HCT116 (cell line): ENCODE measurements at regions not wholly inside any gene's neighbourhood (a gene's known extent, or its start where the extent isn't known, plus 50 kb on each side); places are given as distances from the start of the nearest gene placed in this dataset.

Experiments used
- CTCF ChIP-seq, 3 experiments: fragments of 200-600 bp in 1 of 3; sonication (generic) in 1 of 3; IDR thresholded peaks in 2 of 3; conservative IDR thresholded peaks in 1 of 3; 2 replicates each; pipeline ENCODE4 v1.5.1; 2012 to 2017; ENCODE audit warnings: low read depth in 2 of 3, low read length in 2 of 3, antibody characterized with exemption in 1 of 3, borderline replicate concordance in 1 of 3, control low read depth in 1 of 3, mild to moderate bottlenecking in 1 of 3, mixed read lengths in 1 of 3, mixed run types in 1 of 3, moderate library complexity in 1 of 3; ENCODE audit not compliant: insufficient read depth in 1 of 3
- EGR1 ChIP-seq: IDR thresholded peaks from 2 replicates; pipeline ENCODE4 v1.6.1; 2012; ENCODE audit warnings: low read depth
- EZH2 ChIP-seq: fragments of 200-600 bp; sonication (generic); IDR thresholded peaks from 2 replicates; pipeline ENCODE4 v1.6.1; 2017; ENCODE audit warnings: antibody characterized with exemption, mixed run types
- EZH2phosphoT487 ChIP-seq: fragments of 200-600 bp; IDR thresholded peaks from 2 replicates; pipeline ENCODE4 v1.6.1; 2018; ENCODE audit warnings: antibody characterized with exemption, borderline replicate concordance
- JUND ChIP-seq: IDR thresholded peaks from 2 replicates; pipeline ENCODE4 v1.6.1; 2012
- POLR2A ChIP-seq: IDR thresholded peaks from 2 replicates; pipeline ENCODE4 v1.7.0; 2011; ENCODE audit warnings: borderline replicate concordance; ENCODE audit not compliant: insufficient read depth, insufficient read length; ENCODE audit errors: extremely low read depth
- POLR2AphosphoS5 ChIP-seq: IDR thresholded peaks from 2 replicates; pipeline ENCODE4 v1.6.1; 2011; ENCODE audit warnings: mild to moderate bottlenecking, low read depth, low read length, moderate library complexity
- RAD21 ChIP-seq: IDR thresholded peaks from 2 replicates; pipeline ENCODE4 v1.6.1; 2012; ENCODE audit warnings: low read depth, mild to moderate bottlenecking
- REST ChIP-seq: IDR thresholded peaks from 2 replicates; pipeline ENCODE4 v1.6.1; 2012; ENCODE audit warnings: low read depth
- SRF ChIP-seq: IDR thresholded peaks from 2 replicates; pipeline ENCODE4 v1.6.1; 2012; ENCODE audit warnings: low read depth
- TCF7L2 ChIP-seq: IDR thresholded peaks from 2 replicates; pipeline ENCODE4 v1.7.0; 2011; ENCODE audit warnings: borderline replicate concordance, inconsistent platforms; ENCODE audit not compliant: insufficient read depth, insufficient read length; ENCODE audit errors: extremely low read depth
- YY1 ChIP-seq: IDR thresholded peaks from 2 replicates; pipeline ENCODE4 v1.6.1; 2011; ENCODE audit warnings: low read length, low read depth, moderate library complexity, mild to moderate bottlenecking; ENCODE audit not compliant: insufficient replicate concordance; ENCODE audit errors: extremely low read depth
- TF ChIP-seq, protein P1 (sequence below): IDR thresholded peaks from 2 replicates; pipeline ENCODE4 v1.6.1; 2012
- TF ChIP-seq, protein P2 (sequence below): IDR thresholded peaks from 2 replicates; pipeline ENCODE4 v1.6.1; 2012

DNA sequence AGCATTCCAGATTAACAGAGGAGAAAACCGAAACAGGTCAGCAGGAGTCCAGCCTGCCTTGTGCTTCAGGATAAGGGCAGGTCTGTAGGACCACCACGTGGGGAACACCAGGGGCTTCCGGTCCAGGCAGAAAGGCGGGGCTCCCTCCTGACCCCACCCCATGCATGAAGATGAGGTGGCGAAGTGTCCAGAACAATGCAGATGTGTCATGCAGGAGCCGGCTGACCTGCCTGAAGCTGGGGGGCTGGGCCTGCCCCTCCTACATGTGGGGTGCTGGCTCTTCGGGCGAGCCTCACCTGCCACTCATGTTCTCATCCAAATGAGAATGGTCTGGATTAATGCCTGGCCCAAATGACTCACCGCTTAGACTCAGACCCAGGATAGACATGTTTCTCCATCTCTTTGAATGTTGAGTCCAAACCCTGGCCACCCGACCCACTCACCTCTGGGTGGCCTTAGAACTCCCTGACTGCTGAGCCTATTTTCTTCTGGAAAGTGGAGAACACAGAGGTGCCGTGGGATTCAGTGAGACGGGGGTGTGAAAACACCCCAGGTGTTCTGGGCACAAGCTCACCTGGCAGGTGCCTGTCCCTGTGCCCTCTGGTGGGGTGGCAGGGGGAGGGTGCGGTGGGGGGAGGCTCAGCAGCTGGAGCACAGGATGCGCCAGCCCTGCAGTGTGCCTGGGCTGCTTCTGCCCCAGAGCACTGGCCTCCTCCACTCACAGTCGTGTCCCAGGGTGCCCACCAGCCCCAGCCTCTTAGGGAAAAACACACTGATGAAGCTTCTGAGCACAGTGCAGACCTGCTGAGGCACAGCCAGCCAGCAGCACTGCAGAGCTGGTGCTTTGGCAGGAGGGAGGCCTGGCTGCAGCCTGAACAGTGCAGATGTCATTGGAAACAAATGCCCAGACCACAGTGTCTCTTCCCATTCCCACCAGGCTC, 55.2 kb upstream of the GDF10 start:
- no peak for TF ChIP-seq POLR2A
- no peak for TF ChIP-seq YY1
- no peak for TF ChIP-seq EZH2phosphoT487
- TF ChIP-seq TCF7L2, result no peak
- TF ChIP-seq CTCF (IDR thresholded peaks at IDR 0.05 in 2 of 3, conservative IDR thresholded peaks at IDR 0.05 in 1 of 3; ENCODE audit: borderline replicate concordance in 1 of 3, insufficient read depth in 1 of 3, low read depth in 2 of 3, low read length in 2 of 3), result no peak
- TF ChIP-seq RAD21, result no peak
- no peak for TF ChIP-seq JUND
- TF ChIP-seq, protein P1, sequence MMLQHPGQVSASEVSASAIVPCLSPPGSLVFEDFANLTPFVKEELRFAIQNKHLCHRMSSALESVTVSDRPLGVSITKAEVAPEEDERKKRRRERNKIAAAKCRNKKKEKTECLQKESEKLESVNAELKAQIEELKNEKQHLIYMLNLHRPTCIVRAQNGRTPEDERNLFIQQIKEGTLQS, result no peak
- TF ChIP-seq POLR2AphosphoS5, result no peak
- TF ChIP-seq EZH2, result no peak
- TF ChIP-seq SRF, result no peak
- no peak for TF ChIP-seq EGR1
- TF ChIP-seq, protein P2, sequence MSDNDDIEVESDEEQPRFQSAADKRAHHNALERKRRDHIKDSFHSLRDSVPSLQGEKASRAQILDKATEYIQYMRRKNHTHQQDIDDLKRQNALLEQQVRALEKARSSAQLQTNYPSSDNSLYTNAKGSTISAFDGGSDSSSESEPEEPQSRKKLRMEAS, result no peak
- no peak for TF ChIP-seq REST
